GM23338 (cell line): ENCODE measurements at regions not wholly inside any gene's neighbourhood (a gene's known extent, or its start where the extent isn't known, plus 50 kb on each side); places are given as distances from the start of the nearest gene placed in this dataset.

ENCODE experiments used
- ATAC-seq: fragments of 200-7000 bp; cut with Tn5 transposase; 3 replicates; pipeline ENCODE4 v1.9.1; 2020
- DNase-seq: peaks from one replicate; pipeline ENCODE4 v3.0.0-alpha.2; 2015; ENCODE audit warnings: low spot score
- H2AFZ ChIP-seq: fragments of 200-600 bp; sonication (generic); 2 replicates; pipeline ENCODE4 v1.8.0; 2016; ENCODE audit warnings: antibody characterized with exemption, mild to moderate bottlenecking, moderate library complexity
- H3F3A ChIP-seq: fragments of 200-600 bp; sonication (generic); replicated peaks from 2 replicates; pipeline ENCODE4 v1.8.0; 2017; ENCODE audit warnings: antibody characterized with exemption, mixed run types, low read depth
- H3K27ac ChIP-seq: fragments of 200-600 bp; sonication (generic); 2 replicates; pipeline ENCODE4 v1.6.1; 2016; ENCODE audit warnings: low read depth
- H3K27me3 ChIP-seq: fragments of 200-600 bp; sonication (generic); 2 replicates; pipeline ENCODE4 v1.8.0; 2016; ENCODE audit warnings: mild to moderate bottlenecking, mixed run types, moderate library complexity; ENCODE audit not compliant: insufficient read depth
- H3K36me3 ChIP-seq: fragments of 200-600 bp; sonication (generic); 2 replicates; pipeline ENCODE4 v1.8.0; 2016; ENCODE audit warnings: mild to moderate bottlenecking; ENCODE audit not compliant: insufficient read depth
- H3K4me1 ChIP-seq: fragments of 200-600 bp; sonication (generic); 2 replicates; pipeline ENCODE4 v1.8.0; 2016; ENCODE audit warnings: mild to moderate bottlenecking, moderate library complexity; ENCODE audit not compliant: insufficient read depth
- H3K4me2 ChIP-seq: fragments of 200-600 bp; sonication (generic); 2 replicates; pipeline ENCODE4 v1.7.1; 2017; ENCODE audit warnings: mixed run types
- H3K4me3 ChIP-seq: fragments of 200-600 bp; sonication (generic); 2 replicates; pipeline ENCODE4 v1.6.1; 2016; ENCODE audit warnings: mixed run types
- H3K79me2 ChIP-seq: fragments of 200-600 bp; sonication (generic); replicated peaks from 2 replicates; pipeline ENCODE4 v1.8.0; 2017; ENCODE audit warnings: mild to moderate bottlenecking; ENCODE audit not compliant: insufficient read depth
- H3K9me2 ChIP-seq: fragments of 200-600 bp; sonication (generic); 2 replicates; pipeline ENCODE4 v1.8.0; 2017; ENCODE audit not compliant: insufficient read depth
- H4K20me1 ChIP-seq: fragments of 200-600 bp; sonication (generic); replicated peaks from 2 replicates; pipeline ENCODE4 v1.8.0; 2017; ENCODE audit warnings: mild to moderate bottlenecking; ENCODE audit not compliant: insufficient read depth
- H3K27ac Mint-ChIP-seq: 2 replicates; pipeline ENCODE4 v1.8.0; 2020; ENCODE audit warnings: inconsistent platforms, mild to moderate bottlenecking, moderate library complexity, mixed read lengths
- H3K27me3 Mint-ChIP-seq: 3 replicates; pipeline ENCODE4 v1.8.0; 2022; ENCODE audit warnings: low read depth, mild to moderate bottlenecking, moderate library complexity, mixed read lengths, inconsistent platforms; ENCODE audit not compliant: insufficient read depth, poor library complexity
- H3K36me3 Mint-ChIP-seq: 3 replicates; pipeline ENCODE4 v1.8.0; 2021; ENCODE audit warnings: low read depth, mild to moderate bottlenecking, inconsistent platforms, moderate library complexity, mixed read lengths
- H3K4me1 Mint-ChIP-seq: 3 replicates; pipeline ENCODE4 v1.8.0; 2020; ENCODE audit warnings: mild to moderate bottlenecking, inconsistent platforms, mixed read lengths
- H3K4me3 Mint-ChIP-seq: 3 replicates; pipeline ENCODE4 v1.8.0; 2021; ENCODE audit warnings: moderate library complexity, mild to moderate bottlenecking, inconsistent platforms, mixed read lengths
- H3K9me3 Mint-ChIP-seq: 3 replicates; pipeline ENCODE4 v1.8.0; 2020; ENCODE audit warnings: moderate library complexity, mild to moderate bottlenecking, inconsistent platforms, mixed read lengths
- CREB1 ChIP-seq: fragments of 250-450 bp; sonication (Bioruptor Pico); IDR thresholded peaks from 2 replicates; pipeline ENCODE4 v1.5.0; 2020; ENCODE audit warnings: low read depth, mild to moderate bottlenecking, moderate library complexity
- CTCF ChIP-seq, 2 experiments: fragments of 200-600 bp in 1 of 2; sonication (generic) in 1 of 2; conservative IDR thresholded peaks; 2 replicates each; pipeline versions ENCODE4 v1.5.1 to v1.6.1; 2016 to 2017; ENCODE audit warnings: antibody characterized with exemption in 2 of 2, low read depth in 2 of 2, mild to moderate bottlenecking in 2 of 2, moderate library complexity in 1 of 2
- ETS1 ChIP-seq: IDR thresholded peaks from 2 replicates; pipeline ENCODE4 v1.6.1; 2016; ENCODE audit warnings: antibody characterized with exemption
- EZH2 ChIP-seq: fragments of 200-600 bp; sonication (generic); IDR thresholded peaks from one replicate; pipeline ENCODE4 v1.8.0; 2017; ENCODE audit warnings: antibody characterized with exemption, mild to moderate bottlenecking, low read depth; ENCODE audit not compliant: unreplicated experiment
- EZH2phosphoT487 ChIP-seq: fragments of 200-600 bp; sonication (generic); IDR thresholded peaks from one replicate; pipeline ENCODE4 v1.8.1; 2018; ENCODE audit warnings: antibody characterized with exemption; ENCODE audit not compliant: unreplicated experiment
- JUNB ChIP-seq: IDR thresholded peaks from one replicate; pipeline ENCODE4 v1.6.1; 2016; ENCODE audit warnings: antibody characterized with exemption; ENCODE audit not compliant: unreplicated experiment
- NANOG ChIP-seq: IDR thresholded peaks from 2 replicates; pipeline ENCODE4 v1.6.1; 2016; ENCODE audit warnings: antibody characterized with exemption, borderline replicate concordance
- POLR2AphosphoS5 ChIP-seq: IDR thresholded peaks from 2 replicates; pipeline ENCODE4 v1.6.1; 2016; ENCODE audit warnings: antibody characterized with exemption, low read depth
- REST ChIP-seq: IDR thresholded peaks from one replicate; pipeline ENCODE4 v1.6.1; 2018; ENCODE audit warnings: antibody characterized with exemption; ENCODE audit not compliant: unreplicated experiment
- STAT1 ChIP-seq: IDR thresholded peaks from one replicate; pipeline ENCODE4 v1.6.1; 2016; ENCODE audit warnings: antibody characterized with exemption; ENCODE audit not compliant: unreplicated experiment
- ZNF114 ChIP-seq: fragments of 250-450 bp; sonication (Bioruptor Pico); IDR thresholded peaks from 2 replicates; pipeline ENCODE4 v1.5.0; 2020; ENCODE audit warnings: mild to moderate bottlenecking, moderate library complexity
- ZNF331 ChIP-seq: fragments of 250-450 bp; sonication (Bioruptor Pico); IDR thresholded peaks from 2 replicates; pipeline ENCODE4 v1.5.0; 2020; ENCODE audit warnings: low read depth, mild to moderate bottlenecking, moderate library complexity
- ZNF462 ChIP-seq: fragments of 250-450 bp; sonication (Bioruptor Pico); IDR thresholded peaks from 2 replicates; pipeline ENCODE4 v1.5.0; 2020; ENCODE audit warnings: mild to moderate bottlenecking, moderate library complexity

GRCh38 chr21:19405326-19405725 lies 1001.7 kb upstream of the TMPRSS15 start:
- Histone ChIP-seq H4K20me1 (no peaks in the 10 kb centered on the region), H3K4me1 (no peaks in the 10 kb centered on the region), H3K9me2 (no peaks in the 10 kb centered on the region), H3K4me3 (no peak overlapping the region), H3K79me2 (no peaks in the 10 kb centered on the region), H3K36me3 (no peaks in the 10 kb centered on the region), H3K27me3 (no peaks in the 10 kb centered on the region), H3F3A (no peaks in the 10 kb centered on the region), H3K4me2 (no peak overlapping the region), H3K27ac (no peak overlapping the region), H2AFZ (no peak overlapping the region)
- Mint-ChIP-seq H3K9me3 (no peaks in the 10 kb centered on the region), H3K4me3 (no peak overlapping the region), H3K27ac (no peak overlapping the region), H3K36me3 (no peaks in the 10 kb centered on the region), H3K4me1 (no peaks in the 10 kb centered on the region), H3K27me3 (no peaks in the 10 kb centered on the region)
- TF ChIP-seq REST (no peak), ZNF462 (no peak), STAT1 (no peak), ZNF114 (CRISPR knock-in tag) (no peak), POLR2AphosphoS5 (no peak), NANOG (no peak), JUNB (no peak), CREB1 (CRISPR knock-in tag) (no peak), ZNF331 (CRISPR knock-in tag) (no peak), EZH2 (no peak), EZH2phosphoT487 (no peak), ETS1 (no peak), CTCF (conservative IDR thresholded peaks at IDR 0.05; ENCODE audit: low read depth in 2 of 2) (no peak)
- DNase-seq (no peak), ATAC-seq (no peak)
